CD14-positive monocyte (primary cell): ENCODE measurements at regions not wholly inside any gene's neighbourhood (a gene's known extent, or its start where the extent isn't known, plus 50 kb on each side); places are given as distances from the start of the nearest gene placed in this dataset.

Source experiments
- DNase-seq, 3 donors: peaks; one replicate each; pipeline ENCODE4 v3.0.0-alpha.2; 2011 to 2022
- H2AFZ ChIP-seq: 2 replicates; pipeline ENCODE4 v1.6.0; 2012; ENCODE audit warnings: mild to moderate bottlenecking, low read depth, low read length, inconsistent platforms; ENCODE audit not compliant: insufficient read depth, poor library complexity, severe bottlenecking
- H3K27ac ChIP-seq, 2 donors: 1 replicate in 1 of 2; 2 replicates in 1 of 2; pipeline ENCODE4 v1.5.1; 2012 to 2013; ENCODE audit warnings: low read length in 2 of 2, control low read depth in 1 of 2, inconsistent platforms in 1 of 2, low read depth in 1 of 2, mild to moderate bottlenecking in 1 of 2
- H3K27me3 ChIP-seq, 2 donors: one replicate each; pipeline versions ENCODE4 v1.6.0 to v1.6.1; 2011 to 2013; ENCODE audit warnings: low read length in 2 of 2; ENCODE audit not compliant: control insufficient read depth in 2 of 2, insufficient read depth in 2 of 2
- H3K36me3 ChIP-seq, 2 donors: replicated peaks in 1 of 2; 1 replicate in 1 of 2; 2 replicates in 1 of 2; pipeline versions ENCODE4 v1.5.1 to v1.6.1; 2012 to 2013; ENCODE audit warnings: low read length in 2 of 2, control low read depth in 1 of 2, inconsistent platforms in 1 of 2, mild to moderate bottlenecking in 1 of 2; ENCODE audit not compliant: insufficient read depth in 2 of 2, control insufficient read depth in 1 of 2
- H3K4me1 ChIP-seq, 2 donors: 1 replicate in 1 of 2; 2 replicates in 1 of 2; pipeline versions ENCODE4 v1.5.1 to v1.6.1; 2012 to 2013; ENCODE audit warnings: low read length in 2 of 2, control low read depth in 1 of 2, inconsistent platforms in 1 of 2, mild to moderate bottlenecking in 1 of 2, moderate library complexity in 1 of 2; ENCODE audit not compliant: insufficient read depth in 2 of 2, control insufficient read depth in 1 of 2
- H3K4me2 ChIP-seq: replicated peaks from 2 replicates; pipeline ENCODE3; 2012; ENCODE audit warnings: low read length, moderate library complexity, mild to moderate bottlenecking; ENCODE audit not compliant: poor library complexity, severe bottlenecking; ENCODE audit errors: extremely low read depth
- H3K4me3 ChIP-seq, 3 experiments: fragments of 200-600 bp in 1 of 3; sonication (generic) in 1 of 3; replicated peaks in 1 of 3; 1 replicate in 2 of 3; 2 replicates in 1 of 3; pipeline ENCODE4 v1.5.1; 2011 to 2013; ENCODE audit warnings: low read length in 3 of 3, mild to moderate bottlenecking in 3 of 3, control low read depth in 2 of 3, low read depth in 2 of 3, inconsistent platforms in 1 of 3, moderate library complexity in 1 of 3
- H3K79me2 ChIP-seq: 2 replicates; pipeline ENCODE4 v1.6.0; 2012; ENCODE audit warnings: mild to moderate bottlenecking, control low read depth, inconsistent platforms, low read length, moderate library complexity; ENCODE audit not compliant: insufficient read depth
- H3K9ac ChIP-seq: 2 replicates; pipeline ENCODE4 v1.6.0; 2017; ENCODE audit warnings: low read length, mild to moderate bottlenecking; ENCODE audit not compliant: insufficient read depth, poor library complexity, severe bottlenecking
- H3K9me3 ChIP-seq, 2 donors: replicated peaks in 1 of 2; 1 replicate in 1 of 2; 2 replicates in 1 of 2; pipeline versions ENCODE4 v1.5.1 to v1.6.1; 2012 to 2013; ENCODE audit warnings: low read length in 2 of 2, control low read depth in 1 of 2; ENCODE audit not compliant: control insufficient read depth in 1 of 2, insufficient read depth in 1 of 2
- H4K20me1 ChIP-seq: 2 replicates; pipeline ENCODE4 v1.6.0; 2012; ENCODE audit warnings: mild to moderate bottlenecking, low read length, control low read depth, moderate library complexity; ENCODE audit not compliant: insufficient read depth
- H3K27ac Mint-ChIP-seq, 7 donors: one replicate each; pipeline ENCODE4 v1.8.0; 2020; ENCODE audit warnings: mild to moderate bottlenecking in 7 of 7, mixed read lengths in 7 of 7, moderate library complexity in 6 of 7, inconsistent platforms in 2 of 7
- H3K27me3 Mint-ChIP-seq, 3 donors: one replicate each; pipeline ENCODE4 v1.8.0; 2021 to 2022; ENCODE audit warnings: low read depth in 3 of 3, mild to moderate bottlenecking in 3 of 3, mixed read lengths in 3 of 3, moderate library complexity in 3 of 3, inconsistent platforms in 1 of 3
- H3K36me3 Mint-ChIP-seq, 2 donors: one replicate each; pipeline ENCODE4 v1.8.0; 2020; ENCODE audit warnings: mixed read lengths in 2 of 2, inconsistent platforms in 1 of 2, mild to moderate bottlenecking in 1 of 2
- H3K4me1 Mint-ChIP-seq: one replicate; pipeline ENCODE4 v1.8.0; 2020; ENCODE audit warnings: mild to moderate bottlenecking, mixed read lengths
- H3K4me3 Mint-ChIP-seq, 2 donors: one replicate each; pipeline ENCODE4 v1.8.0; 2020; ENCODE audit warnings: mild to moderate bottlenecking in 2 of 2, mixed read lengths in 2 of 2, moderate library complexity in 1 of 2
- H3K9me3 Mint-ChIP-seq, 7 donors: one replicate each; pipeline ENCODE4 v1.8.0; 2020 to 2022; ENCODE audit warnings: mixed read lengths in 7 of 7, mild to moderate bottlenecking in 6 of 7, moderate library complexity in 6 of 7, inconsistent platforms in 2 of 7
- CTCF ChIP-seq: fragments of 200-600 bp; IDR thresholded peaks from one replicate; pipeline ENCODE4 v1.8.0; 2022; ENCODE audit warnings: antibody characterized with exemption, mild to moderate bottlenecking
- WGBS: methylation state at CpG from one replicate; pipeline ENCODE4 v1.1.5; 2013; ENCODE audit warnings: missing lambda C conversion rate; ENCODE audit not compliant: insufficient coverage; 5-methylcytosine and 5-hydroxymethylcytosine counted together
- intact Hi-C, 2 donors: fragments of 100-400 bp; cut with micrococcal nuclease; formaldehyde crosslinking; loops; one replicate each; pipeline versions ENCODE4 v1.15.0 to v1.15.1; 2023

- no peaks in the 10 kb centered on the region for H3K36me3 ChIP-seq
- no peaks in the 10 kb centered on the region for H3K79me2 ChIP-seq
- no peak for DNase-seq
- no peak overlapping the region for H2AFZ ChIP-seq
- H3K9me3 Mint-ChIP-seq: peaks cover 0 to 7% (median 4%) of the 10 kb centered on the region in 7 donors
- no peaks in the 10 kb centered on the region for H3K27me3 Mint-ChIP-seq
- H3K4me3 Mint-ChIP-seq: no peak overlapping the region
- H4K20me1 ChIP-seq: no peaks in the 10 kb centered on the region
- H3K27me3 ChIP-seq: no peaks in the 10 kb centered on the region
- H3K27ac ChIP-seq: no peak overlapping the region
- no peaks in the 10 kb centered on the region for H3K4me1 ChIP-seq
- 100% methylated on average over 2 of the region's 7 CpGs for WGBS
- H3K4me1 Mint-ChIP-seq: no peaks in the 10 kb centered on the region
- no peak overlapping the region for H3K9ac ChIP-seq
- no peak overlapping the region for H3K4me2 ChIP-seq
- H3K36me3 Mint-ChIP-seq: no peaks in the 10 kb centered on the region
- no peak overlapping the region for H3K4me3 ChIP-seq
- H3K27ac Mint-ChIP-seq: no peak overlapping the region
- no peak for TF ChIP-seq CTCF
- intact Hi-C loops: no loop called here
- peaks cover 0 to 6% of the 10 kb centered on the region in 2 donors for H3K9me3 ChIP-seq
Observed at GRCh38 chr13:92951273-92951890, 275.2 kb upstream of the GPC6 start.

- DNase-seq: no peak
- no peaks in the 10 kb centered on the region for H3K36me3 ChIP-seq
- H3K4me2 ChIP-seq: no peak overlapping the region
- no peaks in the 10 kb centered on the region for H3K4me1 ChIP-seq
- no peak overlapping the region for H3K27ac Mint-ChIP-seq
- peaks cover 0 to 6% of the 10 kb centered on the region in 2 donors for H3K9me3 ChIP-seq
- no peak overlapping the region for H3K4me3 ChIP-seq
- H3K4me3 Mint-ChIP-seq: no peak overlapping the region
- H3K79me2 ChIP-seq: no peaks in the 10 kb centered on the region
- H3K36me3 Mint-ChIP-seq: no peaks in the 10 kb centered on the region
- no peaks in the 10 kb centered on the region for H4K20me1 ChIP-seq
- H3K9me3 Mint-ChIP-seq: peaks cover 0 to 5% (median 3%) of the 10 kb centered on the region in 7 donors
- H3K27me3 Mint-ChIP-seq: no peaks in the 10 kb centered on the region
- intact Hi-C loops: no loop called here
- H3K9ac ChIP-seq: no peak overlapping the region
- no peak overlapping the region for H3K27ac ChIP-seq
- no peak for TF ChIP-seq CTCF
- no peaks in the 10 kb centered on the region for H3K4me1 Mint-ChIP-seq
- no peak overlapping the region for H2AFZ ChIP-seq
- no peaks in the 10 kb centered on the region for H3K27me3 ChIP-seq
- WGBS: no CpG with 5 or more reads among the region's 4 CpGs
Observed at GRCh38 chr13:92952161-92952560, 274.4 kb upstream of the GPC6 start.
